ENCODE measurements at regions not wholly inside any gene's neighbourhood (a gene's known extent, or its start where the extent isn't known, plus 50 kb on each side); places are given as distances from the start of the nearest gene placed in this dataset.

DNA sequence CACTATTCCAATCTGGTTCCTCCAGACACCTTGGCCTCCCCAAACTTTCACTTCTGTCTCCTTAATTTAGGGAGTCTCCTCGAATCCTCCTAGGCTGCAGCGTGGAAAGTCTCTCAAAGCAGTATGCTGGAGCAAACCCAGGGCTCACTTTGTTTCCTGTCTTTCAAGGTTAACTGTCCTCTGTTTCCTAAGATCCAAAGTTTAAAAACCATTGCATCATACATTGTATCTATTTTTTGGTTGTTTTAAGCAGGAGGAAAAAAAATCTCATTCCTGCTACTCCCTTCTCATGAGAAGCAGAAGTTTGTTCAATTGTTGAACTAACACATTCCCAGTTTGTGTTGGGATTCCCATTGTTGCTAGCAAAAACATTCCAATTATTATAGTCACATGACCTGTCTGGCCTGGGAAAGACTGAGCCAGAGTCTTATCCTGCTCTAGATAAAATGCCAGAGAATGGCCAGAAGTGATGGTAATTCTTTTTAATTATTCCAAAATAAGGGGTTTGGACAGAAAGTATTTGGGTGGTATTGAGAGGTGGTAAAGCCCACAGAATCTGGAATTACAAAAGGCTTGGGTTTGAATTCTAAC is 67.3 kb downstream of the HSPB8 start:
- no peak for DNase-seq

DNA sequence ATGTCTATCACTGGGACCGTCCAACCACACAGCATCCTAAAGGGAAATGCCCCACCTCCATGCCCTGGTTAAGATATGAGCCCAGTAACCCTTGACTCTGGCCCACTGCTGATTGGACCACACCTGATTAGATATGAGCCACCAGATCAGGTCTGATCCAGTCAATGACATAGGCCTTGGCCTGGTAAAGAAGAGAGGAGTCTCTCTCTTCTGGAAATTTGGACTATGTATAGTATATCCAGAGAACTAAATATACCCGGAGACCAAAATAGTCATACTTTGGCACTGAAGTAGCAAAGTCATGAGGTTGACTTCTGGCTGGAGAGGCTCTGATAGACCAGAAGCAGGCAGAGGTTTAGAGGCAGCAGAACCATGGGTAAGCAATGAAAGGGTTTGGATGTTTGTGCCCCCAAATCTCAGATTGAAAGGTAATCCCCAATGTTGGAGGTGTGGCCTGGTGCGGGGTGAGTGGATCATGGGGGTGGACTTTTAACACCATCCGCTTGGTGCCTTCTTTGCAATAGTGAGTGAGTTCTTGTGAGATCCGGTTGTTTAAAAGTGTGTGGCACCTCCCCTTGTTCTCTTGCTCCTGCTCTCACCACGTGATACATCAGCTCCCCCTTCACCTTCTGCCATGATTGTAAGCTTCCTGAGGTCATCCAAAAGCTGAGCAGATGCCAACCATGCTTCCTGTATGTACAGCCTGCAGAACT is 68.4 kb downstream of the HSPB8 start:
- no peak for DNase-seq

DNA sequence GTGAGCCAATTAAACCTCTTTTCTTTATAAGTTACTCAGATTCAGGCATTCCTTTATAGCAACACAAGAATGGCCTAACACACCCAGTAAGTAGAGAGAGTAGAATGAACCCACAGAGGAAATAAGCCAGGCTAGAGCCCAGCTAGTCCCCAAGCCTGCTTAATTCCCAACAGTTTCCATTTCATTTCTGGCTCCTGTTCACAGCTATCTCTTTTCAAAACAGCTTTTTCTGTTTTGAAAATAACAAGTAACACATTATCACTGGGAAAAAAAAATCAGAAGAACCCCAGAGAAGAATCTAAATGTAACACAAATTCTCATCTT is 69.0 kb downstream of the HSPB8 start:
- no peak for DNase-seq

DNA sequence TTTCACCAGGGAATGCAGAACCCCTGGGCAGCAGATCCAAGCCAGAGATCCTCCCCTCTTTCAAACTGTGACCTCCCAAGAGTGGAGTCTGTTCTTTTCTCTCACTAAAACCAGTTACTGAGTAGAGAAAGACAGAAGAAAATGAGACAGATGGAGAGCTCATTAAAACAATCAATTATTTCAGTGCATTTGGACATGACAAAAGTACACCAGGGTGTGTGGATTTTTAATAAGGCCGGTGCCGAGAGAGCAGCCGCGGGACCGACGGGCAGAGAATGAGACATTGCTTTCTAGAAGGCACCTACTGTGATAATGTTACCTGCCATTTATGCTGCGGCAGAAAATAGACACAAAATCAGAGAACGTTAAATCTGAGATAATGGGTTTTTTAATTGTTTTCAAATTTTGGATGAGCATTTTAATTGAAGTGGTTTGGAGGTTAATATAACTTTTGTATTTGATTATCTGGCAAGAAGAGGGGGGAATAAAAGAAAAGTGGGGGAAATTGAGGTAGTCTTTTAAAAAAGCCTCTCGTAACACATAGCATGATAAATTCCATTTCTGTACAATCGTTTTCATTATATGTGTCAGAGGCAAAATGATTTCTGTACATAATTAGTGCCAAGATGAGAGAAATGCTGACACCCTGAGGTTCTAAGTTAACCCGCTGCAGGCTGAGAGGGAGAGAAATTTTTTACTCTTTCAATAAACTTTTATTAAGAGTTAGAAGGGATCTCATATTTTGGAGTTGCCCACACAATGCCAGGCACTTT is 70.8 kb downstream of the HSPB8 start:
- DNase-seq = no peak

- no peak for DNase-seq
Measured at GRCh38 chr12:119255314-119255713, 76.6 kb downstream of the HSPB8 start.

DNA sequence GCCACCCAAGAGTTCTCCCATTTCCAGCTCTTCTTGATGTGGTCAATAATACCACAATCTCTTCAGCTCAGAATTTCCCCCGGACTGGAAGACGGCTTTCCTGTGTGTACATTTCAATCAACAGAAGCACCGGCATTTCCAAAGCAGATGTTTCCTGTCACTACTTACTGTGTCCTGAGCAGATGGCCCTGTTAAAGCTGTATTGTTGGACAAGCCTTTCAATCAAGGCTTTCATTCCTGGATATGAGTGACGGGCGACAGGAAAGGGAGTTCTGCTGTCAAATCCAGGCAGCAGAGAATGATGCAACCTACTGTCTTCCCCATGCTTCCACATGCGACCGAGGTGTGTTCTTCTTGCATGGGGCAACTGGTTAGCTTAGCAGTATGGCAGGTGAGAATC is 76.4 kb upstream of the CCDC60 start:
- no peak for DNase-seq

GRCh38 chr12:119258556-119258955 is 76.0 kb upstream of the CCDC60 start:
- DNase-seq = no peak

DNA sequence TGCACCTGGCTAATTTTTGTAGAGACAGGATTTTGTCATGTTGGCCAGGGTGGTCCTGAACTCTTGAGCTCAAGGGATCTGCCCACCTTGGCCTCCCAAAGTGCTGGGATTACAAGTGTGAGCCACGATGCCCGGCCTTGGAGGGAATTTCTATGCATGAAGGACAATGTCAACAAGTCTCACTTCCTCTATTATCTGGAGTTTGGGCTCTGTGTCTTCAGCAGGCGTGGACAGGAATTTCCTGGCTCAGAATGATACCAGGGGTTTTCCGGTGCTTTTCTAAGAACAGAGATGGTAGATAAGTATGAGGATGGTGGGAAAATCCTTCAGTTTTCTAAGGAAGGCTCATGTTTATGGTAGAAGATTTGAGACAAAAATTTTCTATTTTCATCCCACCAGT is 75.0 kb upstream of the CCDC60 start:
- peak; percentile 20 for DNase-seq

GRCh38 chr12:119262388-119262787 is 72.1 kb upstream of the CCDC60 start:
- no peak for DNase-seq

GRCh38 chr12:119263466-119263865 is 71.1 kb upstream of the CCDC60 start:
- no peak for DNase-seq

- DNase-seq = no peak
Measured at GRCh38 chr12:119266963-119267362, 67.6 kb upstream of the CCDC60 start.

DNA sequence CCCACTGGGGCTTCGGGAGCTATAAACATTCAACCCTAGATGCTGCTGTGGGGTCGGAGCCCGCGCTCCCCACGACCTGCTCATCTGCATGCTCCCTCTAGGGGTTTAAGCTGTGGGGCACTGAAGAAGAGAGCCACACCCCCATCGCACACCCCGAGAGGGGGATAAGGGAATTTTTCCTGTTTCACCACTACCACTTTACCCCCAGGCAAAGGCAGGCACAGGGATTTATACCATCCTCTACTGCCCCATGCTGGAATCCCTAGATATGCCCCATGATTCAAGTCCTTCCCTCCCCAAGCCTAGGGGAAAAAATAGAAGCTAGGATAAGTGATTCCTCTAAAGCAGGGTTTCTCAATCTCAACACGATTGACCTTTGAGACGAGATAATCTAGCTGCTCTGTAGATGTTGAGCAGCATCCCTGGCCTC is 59.9 kb upstream of the CCDC60 start:
- DNase-seq = no peak

DNA sequence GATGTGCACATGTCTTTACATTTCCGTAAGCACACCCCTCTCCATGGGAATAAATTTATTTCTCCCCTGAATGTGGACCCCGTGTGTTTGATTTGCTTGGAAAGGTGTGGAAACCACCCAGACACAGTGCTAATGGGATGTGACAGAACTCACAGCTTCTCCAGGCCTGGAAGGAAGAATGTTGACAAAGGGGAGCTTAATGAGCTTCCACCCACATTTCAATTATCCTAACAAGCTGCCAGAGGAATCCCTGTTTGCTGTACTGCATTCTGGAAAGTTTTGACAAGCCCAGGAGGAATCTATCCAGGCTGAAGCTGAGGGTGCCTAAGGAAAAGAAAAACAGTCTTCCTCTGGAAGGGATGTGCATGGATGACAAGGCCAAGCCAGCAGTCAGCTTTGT is 51.2 kb upstream of the CCDC60 start:
- DNase-seq = no peak
